22Rv1 (cell line): ENCODE measurements at regions not wholly inside any gene's neighbourhood (a gene's known extent, or its start where the extent isn't known, plus 50 kb on each side); places are given as distances from the start of the nearest gene placed in this dataset.

Experiments used
- H3K27ac ChIP-seq: fragments of 450-650 bp; 2 replicates; pipeline ENCODE4 v1.5.1; 2017
- ZFX ChIP-seq: fragments of 450-650 bp; IDR thresholded peaks from 2 replicates; pipeline ENCODE4 v1.6.1; 2017; ENCODE audit warnings: antibody characterized with exemption, borderline replicate concordance
- TF ChIP-seq, protein P1 (sequence below): fragments of 450-650 bp; IDR thresholded peaks from 2 replicates; pipeline ENCODE4 v1.5.1; 2017; ENCODE audit warnings: mild to moderate bottlenecking

DNA sequence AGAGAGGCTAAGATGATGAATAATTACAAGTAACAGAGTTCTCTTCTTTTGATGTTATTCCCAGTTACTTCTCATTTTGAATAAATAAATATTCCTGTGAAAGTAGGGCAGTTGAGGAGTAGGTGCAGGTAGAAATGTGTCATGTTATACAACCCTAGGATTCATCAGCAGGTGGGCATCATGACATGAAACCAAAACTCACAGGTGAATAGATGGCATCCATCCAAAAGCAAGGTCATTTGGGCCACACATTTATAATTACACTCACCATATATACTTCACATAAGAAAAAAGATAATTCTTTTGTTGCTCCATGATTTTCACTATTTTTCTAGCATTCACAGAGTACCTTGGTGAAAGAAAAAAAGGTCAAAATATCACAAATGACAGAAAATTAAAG lies 273.6 kb downstream of the ZBBX start:
- TF ChIP-seq ZFX: no peak
- TF ChIP-seq, protein P1, sequence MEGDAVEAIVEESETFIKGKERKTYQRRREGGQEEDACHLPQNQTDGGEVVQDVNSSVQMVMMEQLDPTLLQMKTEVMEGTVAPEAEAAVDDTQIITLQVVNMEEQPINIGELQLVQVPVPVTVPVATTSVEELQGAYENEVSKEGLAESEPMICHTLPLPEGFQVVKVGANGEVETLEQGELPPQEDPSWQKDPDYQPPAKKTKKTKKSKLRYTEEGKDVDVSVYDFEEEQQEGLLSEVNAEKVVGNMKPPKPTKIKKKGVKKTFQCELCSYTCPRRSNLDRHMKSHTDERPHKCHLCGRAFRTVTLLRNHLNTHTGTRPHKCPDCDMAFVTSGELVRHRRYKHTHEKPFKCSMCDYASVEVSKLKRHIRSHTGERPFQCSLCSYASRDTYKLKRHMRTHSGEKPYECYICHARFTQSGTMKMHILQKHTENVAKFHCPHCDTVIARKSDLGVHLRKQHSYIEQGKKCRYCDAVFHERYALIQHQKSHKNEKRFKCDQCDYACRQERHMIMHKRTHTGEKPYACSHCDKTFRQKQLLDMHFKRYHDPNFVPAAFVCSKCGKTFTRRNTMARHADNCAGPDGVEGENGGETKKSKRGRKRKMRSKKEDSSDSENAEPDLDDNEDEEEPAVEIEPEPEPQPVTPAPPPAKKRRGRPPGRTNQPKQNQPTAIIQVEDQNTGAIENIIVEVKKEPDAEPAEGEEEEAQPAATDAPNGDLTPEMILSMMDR: no peak
- H3K27ac ChIP-seq: no peak overlapping the region

DNA sequence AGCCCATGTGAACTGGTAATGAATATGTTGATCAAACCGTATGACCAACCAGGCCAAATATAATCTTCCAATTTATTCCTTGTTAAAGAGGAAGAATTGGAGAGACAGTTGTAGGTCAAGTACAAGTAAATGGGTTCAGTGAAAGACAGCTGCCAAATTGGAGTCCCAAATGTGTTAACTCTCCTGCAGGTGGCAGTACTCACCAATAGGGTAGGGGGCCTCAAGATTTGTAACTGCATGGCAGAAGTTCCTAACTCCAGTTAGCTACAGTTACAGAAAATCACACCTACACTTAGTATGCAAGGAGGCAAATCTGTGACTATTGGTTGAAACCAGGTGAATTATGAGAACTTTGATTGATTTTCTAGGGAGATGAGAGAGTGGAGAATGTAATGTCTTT lies 278.0 kb downstream of the ZBBX start:
- H3K27ac ChIP-seq: no peak overlapping the region
- TF ChIP-seq, protein P1: peak; percentile 36
- TF ChIP-seq ZFX: no peak

DNA sequence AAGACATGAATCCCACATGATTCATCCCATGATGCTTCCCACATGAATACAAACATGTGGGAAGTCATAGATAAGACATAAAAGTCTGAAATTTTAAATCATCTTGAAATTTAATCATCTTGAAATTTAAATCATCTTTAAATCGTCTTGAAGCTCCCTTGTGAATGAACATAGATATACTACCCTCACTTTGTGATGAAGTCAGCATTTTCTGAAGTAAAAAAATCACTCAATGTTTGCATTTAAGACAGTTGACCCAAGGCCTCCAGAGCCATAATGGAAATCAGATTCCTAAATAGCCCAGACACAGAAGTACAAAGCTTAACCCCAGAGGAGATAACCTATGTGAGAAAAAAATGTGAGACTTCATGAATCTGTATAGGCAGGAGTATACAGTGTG lies 279.4 kb downstream of the ZBBX start:
- TF ChIP-seq, protein P1: no peak
- no peak for TF ChIP-seq ZFX
- no peak overlapping the region for H3K27ac ChIP-seq

DNA sequence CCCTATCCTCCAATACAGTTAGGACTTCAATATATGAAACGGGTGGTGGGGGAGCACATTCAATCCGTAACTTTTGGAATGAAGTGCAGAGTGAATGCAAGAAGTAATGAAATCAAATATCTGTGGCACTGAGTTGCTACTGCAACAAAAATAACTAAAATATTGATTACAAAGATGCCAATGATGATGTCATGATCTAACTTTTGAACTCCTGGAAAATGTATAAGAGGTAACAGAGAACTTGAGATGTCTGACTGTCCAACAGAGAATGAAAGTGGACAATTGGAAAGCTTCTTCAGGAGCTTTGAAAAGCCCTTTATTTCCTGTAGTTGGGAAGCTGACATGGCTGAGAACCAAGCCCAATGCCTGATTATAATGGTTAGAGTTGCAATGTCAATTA lies 279.9 kb downstream of the ZBBX start:
- H3K27ac ChIP-seq: no peak overlapping the region
- TF ChIP-seq, protein P1: no peak
- TF ChIP-seq ZFX: no peak

DNA sequence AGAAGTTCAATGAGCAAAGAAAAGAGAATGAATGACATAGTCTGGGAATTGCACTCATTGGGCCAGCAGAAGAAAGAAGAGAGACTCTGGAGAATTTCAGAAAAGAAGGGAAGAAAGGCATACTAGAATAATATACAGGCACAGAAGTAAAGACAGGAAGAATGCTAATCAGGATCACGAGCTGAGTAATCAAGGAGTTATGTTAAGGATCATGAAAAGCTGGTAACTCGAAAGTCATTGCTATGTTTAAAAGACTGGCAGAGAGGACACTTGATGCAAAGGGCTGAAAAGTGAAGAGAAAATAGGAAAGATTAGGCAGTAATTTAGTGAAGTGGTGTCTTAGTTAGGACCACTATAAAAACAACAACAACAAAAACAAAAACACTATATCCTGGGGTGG lies 284.1 kb downstream of the ZBBX start:
- no peak for TF ChIP-seq ZFX
- TF ChIP-seq, protein P1: no peak
- H3K27ac ChIP-seq: no peak overlapping the region

DNA sequence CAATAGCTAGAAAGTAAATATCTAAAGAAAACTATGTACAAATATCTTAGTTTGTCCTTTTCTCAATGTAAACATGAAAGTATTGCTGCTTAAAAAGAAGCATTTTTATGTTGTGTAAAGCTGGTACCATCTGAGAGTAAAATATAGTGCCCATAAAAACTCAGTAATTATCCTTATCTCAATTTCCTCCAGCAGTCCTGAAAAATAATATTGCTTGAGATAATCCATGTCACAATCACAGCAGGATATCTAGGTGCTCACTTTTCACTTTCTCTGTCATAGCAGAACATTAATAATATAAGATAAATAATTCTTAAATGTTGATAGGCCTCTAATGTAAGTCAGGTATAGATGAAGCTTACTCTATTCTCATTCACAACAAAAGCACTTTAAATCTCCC lies 285.5 kb downstream of the ZBBX start:
- no peak overlapping the region for H3K27ac ChIP-seq
- TF ChIP-seq ZFX: no peak
- TF ChIP-seq, protein P1: no peak

DNA sequence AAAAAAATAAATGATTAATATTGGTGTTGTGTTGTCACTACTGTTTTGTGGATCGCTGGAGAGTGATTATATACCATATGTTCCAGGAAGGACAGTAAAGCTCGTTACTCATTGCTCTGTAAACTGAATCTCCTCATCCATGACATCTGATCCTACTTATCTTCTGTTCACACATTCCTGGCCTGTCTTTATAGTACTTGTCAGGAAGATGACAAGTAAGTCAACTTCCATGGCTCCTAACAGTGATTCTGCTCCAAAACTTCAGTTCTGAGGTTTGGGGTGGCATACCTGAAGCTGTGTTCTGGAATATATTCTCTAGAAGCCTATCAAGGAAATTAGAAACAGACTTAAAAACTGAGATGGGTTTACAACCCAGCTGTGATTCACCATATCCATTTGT lies 288.9 kb downstream of the ZBBX start:
- no peak for TF ChIP-seq ZFX
- TF ChIP-seq, protein P1: no peak
- no peak overlapping the region; the same call in 1 of the 2 replicates for H3K27ac ChIP-seq
